PFSK-1 (cell line): ENCODE measurements at regions not wholly inside any gene's neighbourhood (a gene's known extent, or its start where the extent isn't known, plus 50 kb on each side); places are given as distances from the start of the nearest gene placed in this dataset.

Source experiments
- FOXP2 ChIP-seq: optimal IDR thresholded peaks from 2 replicates; pipeline ENCODE3; 2011; ENCODE audit warnings: borderline replicate concordance, control low read depth, inconsistent platforms; ENCODE audit not compliant: insufficient read depth; ENCODE audit errors: extremely low read length, extremely low read depth
- POLR2AphosphoS5 ChIP-seq: IDR thresholded peaks from 2 replicates; pipeline ENCODE4 v1.6.1; 2012; ENCODE audit warnings: low read depth, mild to moderate bottlenecking, control low read depth, low read length, moderate library complexity
- REST ChIP-seq, 2 experiments: IDR thresholded peaks; 2 replicates each; pipeline versions ENCODE4 v1.6.1 to v1.8.0; 2011 to 2012; ENCODE audit warnings: low read depth in 2 of 2, low read length in 2 of 2, control low read depth in 1 of 2, inconsistent platforms in 1 of 2, mild to moderate bottlenecking in 1 of 2, moderate library complexity in 1 of 2; ENCODE audit not compliant: insufficient read depth in 1 of 2
- SIN3A ChIP-seq: IDR thresholded peaks from 2 replicates; pipeline ENCODE4 v1.6.1; 2012; ENCODE audit warnings: mild to moderate bottlenecking, low read length, moderate library complexity, borderline replicate concordance; ENCODE audit not compliant: insufficient read depth
- TAF1 ChIP-seq: IDR thresholded peaks from 2 replicates; pipeline ENCODE4 v1.6.1; 2012; ENCODE audit warnings: low read length, control low read depth, borderline replicate concordance; ENCODE audit not compliant: insufficient read depth

- TF ChIP-seq REST (IDR thresholded peaks at IDR 0.05; ENCODE audit: insufficient read depth in 1 of 2, low read depth in 2 of 2, low read length in 2 of 2), result no peak
- no peak for TF ChIP-seq SIN3A
- no peak for TF ChIP-seq POLR2AphosphoS5
- TF ChIP-seq FOXP2, result no peak
- no peak for TF ChIP-seq TAF1
These were observed 793.8 kb downstream of the SORCS1 start for GRCh38 chr10:106370751-106371150.

GRCh38 chr10:106360870-106361269, 803.6 kb downstream of the SORCS1 start:
- no peak for TF ChIP-seq POLR2AphosphoS5

- TF ChIP-seq REST (IDR thresholded peaks at IDR 0.05; ENCODE audit: insufficient read depth in 1 of 2, low read depth in 2 of 2, low read length in 2 of 2) (no peak), FOXP2 (no peak), POLR2AphosphoS5 (no peak), SIN3A (no peak), TAF1 (no peak)
These were observed 809.1 kb downstream of the SORCS1 start for GRCh38 chr10:106355450-106355849.

GRCh38 chr10:106348933-106349332, 815.6 kb downstream of the SORCS1 start:
- TF ChIP-seq REST (IDR thresholded peaks at IDR 0.05; ENCODE audit: insufficient read depth in 1 of 2, low read depth in 2 of 2, low read length in 2 of 2) (no peak), TAF1 (no peak), SIN3A (no peak), POLR2AphosphoS5 (no peak)

- TF ChIP-seq TAF1, result no peak
- no peak for TF ChIP-seq REST (IDR thresholded peaks at IDR 0.05; ENCODE audit: insufficient read depth in 1 of 2, low read depth in 2 of 2, low read length in 2 of 2)
- no peak for TF ChIP-seq FOXP2
- TF ChIP-seq SIN3A, result no peak
- TF ChIP-seq POLR2AphosphoS5, result no peak
These were observed 817.0 kb downstream of the SORCS1 start for GRCh38 chr10:106347547-106347946.

- TF ChIP-seq SIN3A (no peak), FOXP2 (no peak), TAF1 (no peak), POLR2AphosphoS5 (no peak), REST (IDR thresholded peaks at IDR 0.05; ENCODE audit: insufficient read depth in 1 of 2, low read depth in 2 of 2, low read length in 2 of 2) (no peak)
These were observed 823.1 kb downstream of the SORCS1 start for GRCh38 chr10:106341356-106341755.
